ENCODE measurements at regions not wholly inside any gene's neighbourhood (a gene's known extent, or its start where the extent isn't known, plus 50 kb on each side); places are given as distances from the start of the nearest gene placed in this dataset.

DNA sequence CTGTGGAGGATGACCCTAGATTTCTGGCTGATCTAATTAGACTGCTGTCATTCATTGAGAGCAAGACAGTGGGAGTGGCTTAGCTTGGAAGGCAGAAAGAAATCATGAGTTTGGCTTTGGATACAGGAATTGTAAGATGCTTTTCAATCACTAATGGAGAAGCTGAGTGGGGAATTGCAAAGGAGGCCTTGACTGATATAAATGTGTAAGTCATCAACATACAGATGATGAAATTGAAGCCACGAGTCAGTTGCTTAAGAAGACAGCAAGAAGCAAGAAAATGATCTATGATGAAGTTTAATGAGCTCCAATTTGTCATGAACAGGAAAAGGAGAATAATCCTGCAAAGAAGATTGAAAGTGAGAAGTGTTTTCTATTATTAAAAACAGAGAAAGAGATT, 136.7 kb upstream of the C1QTNF7 start:
- TF ChIP-seq, protein P1, sequence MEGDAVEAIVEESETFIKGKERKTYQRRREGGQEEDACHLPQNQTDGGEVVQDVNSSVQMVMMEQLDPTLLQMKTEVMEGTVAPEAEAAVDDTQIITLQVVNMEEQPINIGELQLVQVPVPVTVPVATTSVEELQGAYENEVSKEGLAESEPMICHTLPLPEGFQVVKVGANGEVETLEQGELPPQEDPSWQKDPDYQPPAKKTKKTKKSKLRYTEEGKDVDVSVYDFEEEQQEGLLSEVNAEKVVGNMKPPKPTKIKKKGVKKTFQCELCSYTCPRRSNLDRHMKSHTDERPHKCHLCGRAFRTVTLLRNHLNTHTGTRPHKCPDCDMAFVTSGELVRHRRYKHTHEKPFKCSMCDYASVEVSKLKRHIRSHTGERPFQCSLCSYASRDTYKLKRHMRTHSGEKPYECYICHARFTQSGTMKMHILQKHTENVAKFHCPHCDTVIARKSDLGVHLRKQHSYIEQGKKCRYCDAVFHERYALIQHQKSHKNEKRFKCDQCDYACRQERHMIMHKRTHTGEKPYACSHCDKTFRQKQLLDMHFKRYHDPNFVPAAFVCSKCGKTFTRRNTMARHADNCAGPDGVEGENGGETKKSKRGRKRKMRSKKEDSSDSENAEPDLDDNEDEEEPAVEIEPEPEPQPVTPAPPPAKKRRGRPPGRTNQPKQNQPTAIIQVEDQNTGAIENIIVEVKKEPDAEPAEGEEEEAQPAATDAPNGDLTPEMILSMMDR (conservative IDR thresholded peaks at IDR 0.05; ENCODE audit: low read length): no peak
- TF ChIP-seq EZH2phosphoT487 (IDR thresholded peaks at IDR 0.05; ENCODE audit: borderline replicate concordance): no peak
